ENCODE measurements at regions not wholly inside any gene's neighbourhood (a gene's known extent, or its start where the extent isn't known, plus 50 kb on each side); places are given as distances from the start of the nearest gene placed in this dataset.

GRCh38 chr4:58665649-58666048 lies 1555.5 kb upstream of the IGFBP7 start:
- no peak for TF ChIP-seq POLR2A (IDR thresholded peaks at IDR 0.05; ENCODE audit: low read length)
- no peak for TF ChIP-seq GATA1 (IDR thresholded peaks at IDR 0.05; ENCODE audit: low read depth, low read length)
